Tibial artery (tissue), 4 donors: ENCODE measurements at regions not wholly inside any gene's neighbourhood (a gene's known extent, or its start where the extent isn't known, plus 50 kb on each side); places are given as distances from the start of the nearest gene placed in this dataset.
A peak's percentile ranks its signal among the peaks of the same experiment; 100 is the strongest.

Experiments
- DNase-seq, 2 donors: peaks; one replicate each; pipeline ENCODE4 v3.0.0-alpha.2; 2019
- H3K27ac ChIP-seq, 2 donors: fragments of 200-600 bp; sonication (generic) in 1 of 2; 1 replicate in 1 of 2; 2 replicates in 1 of 2; pipeline ENCODE4 v1.5.1; 2018 to 2019; ENCODE audit warnings: mild to moderate bottlenecking in 1 of 2
- H3K27me3 ChIP-seq, 2 donors: fragments of 200-600 bp; sonication (generic) in 1 of 2; one replicate each; pipeline versions ENCODE4 v1.5.1 to v1.6.0; 2016 to 2019
- H3K36me3 ChIP-seq, 3 donors: fragments of 200-600 bp; sonication (generic) in 2 of 3; one replicate each; pipeline ENCODE4 v1.5.1; 2016 to 2019; ENCODE audit warnings: mild to moderate bottlenecking in 2 of 3
- H3K4me1 ChIP-seq, 4 donors: fragments of 200-600 bp; sonication (generic) in 2 of 4; 1 replicate in 3 of 4; 2 replicates in 1 of 4; pipeline ENCODE4 v1.5.1; 2016 to 2019
- H3K4me3 ChIP-seq, 2 donors: fragments of 200-600 bp; sonication (generic) in 1 of 2; 1 replicate in 1 of 2; 2 replicates in 1 of 2; pipeline ENCODE4 v1.5.1; 2018 to 2019; ENCODE audit warnings: mild to moderate bottlenecking in 2 of 2
- H3K9me3 ChIP-seq, 3 donors: fragments of 200-600 bp; sonication (generic) in 1 of 3; one replicate each; pipeline ENCODE4 v1.5.1; 2016 to 2019
- CTCF ChIP-seq, 2 experiments: fragments of 200-600 bp in 1 of 2; fragments of 450-650 bp in 1 of 2; IDR thresholded peaks; one replicate each; pipeline ENCODE4 v1.5.1; 2017 to 2019; ENCODE audit warnings: antibody characterized with exemption in 2 of 2, mild to moderate bottlenecking in 1 of 2, moderate library complexity in 1 of 2
- intact Hi-C: fragments of 100-400 bp; cut with DNase I; formaldehyde crosslinking; loops from one replicate; pipeline ENCODE4 v1.15.0; 2023; ENCODE audit warnings: low total_unique reads

GRCh38 chr2:117514371-117514770 is 300.1 kb upstream of the DDX18 start:
- H3K27me3 ChIP-seq = no peaks in the 10 kb centered on the region
- TF ChIP-seq CTCF (IDR thresholded peaks at IDR 0.05) = no peak

DNA sequence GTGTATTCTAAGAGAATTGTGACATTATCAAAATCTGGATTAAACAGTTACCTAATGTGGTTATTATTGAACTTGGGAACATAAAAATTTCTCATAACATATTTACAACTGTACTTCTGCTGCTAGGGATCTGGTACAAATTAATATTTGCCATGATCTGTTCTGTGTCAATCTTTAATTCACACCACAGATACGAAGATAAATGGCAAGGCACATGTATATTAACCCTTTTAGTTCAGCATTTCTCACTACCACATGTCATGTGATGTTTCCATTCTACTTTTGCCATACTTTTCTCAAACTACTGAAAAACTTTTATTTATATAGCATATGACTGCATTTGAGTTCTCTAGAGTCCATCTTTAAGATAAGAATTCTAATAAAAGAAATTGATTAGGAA is 295.3 kb upstream of the DDX18 start:
- no peaks in the 10 kb centered on the region for H3K9me3 ChIP-seq
- no peak overlapping the region for H3K4me3 ChIP-seq
- no peak for TF ChIP-seq CTCF (IDR thresholded peaks at IDR 0.05)
- intact Hi-C loops = no loop called here
- H3K27ac ChIP-seq = no peak overlapping the region
- no peaks in the 10 kb centered on the region for H3K4me1 ChIP-seq
- DNase-seq = no peak
- no peaks in the 10 kb centered on the region for H3K36me3 ChIP-seq
- no peaks in the 10 kb centered on the region for H3K27me3 ChIP-seq

More at GRCh38 chr2:117514371-117514770, 300.1 kb upstream of the DDX18 start:
- no peaks in the 10 kb centered on the region for H3K4me1 ChIP-seq
- no peaks in the 10 kb centered on the region for H3K36me3 ChIP-seq
- no peak overlapping the region for H3K4me3 ChIP-seq
- DNase-seq = no peak
- no peaks in the 10 kb centered on the region for H3K9me3 ChIP-seq
- H3K27ac ChIP-seq = no peak overlapping the region
- intact Hi-C loops = no loop called here

GRCh38 chr2:117519721-117520120 is 294.8 kb upstream of the DDX18 start:
- intact Hi-C loops = no loop called here
- Histone ChIP-seq H3K36me3 (no peaks in the 10 kb centered on the region), H3K27ac (no peak overlapping the region), H3K4me3 (no peak overlapping the region), H3K9me3 (no peaks in the 10 kb centered on the region), H3K4me1 (no peaks in the 10 kb centered on the region), H3K27me3 (no peaks in the 10 kb centered on the region)
- DNase-seq = no peak
- TF ChIP-seq CTCF (IDR thresholded peaks at IDR 0.05) = no peak

DNA sequence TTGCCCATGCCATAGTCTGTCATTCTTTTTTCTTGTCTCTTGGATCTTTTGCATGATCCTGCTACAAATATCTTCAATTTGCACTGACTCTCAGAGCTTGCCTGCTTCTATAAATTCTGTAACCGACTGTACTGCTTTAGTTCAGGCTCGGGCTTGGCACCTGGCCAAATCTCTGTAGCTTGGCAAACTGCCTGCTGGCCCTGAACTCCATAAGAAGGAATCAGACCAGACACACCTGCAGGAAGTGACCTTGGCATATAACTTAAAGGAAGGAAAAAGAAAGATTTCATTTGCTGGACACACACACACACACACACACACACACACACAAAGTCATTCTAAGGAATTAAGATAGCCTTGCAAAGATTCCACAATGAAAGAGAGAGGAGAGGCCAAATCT is 291.2 kb upstream of the DDX18 start:
- no peaks in the 10 kb centered on the region for H3K36me3 ChIP-seq
- peak in 1 of 2 donors; percentile 28 for DNase-seq
- no peak overlapping the region for H3K4me3 ChIP-seq
- no peak for TF ChIP-seq CTCF (IDR thresholded peaks at IDR 0.05)
- no peak overlapping the region for H3K27ac ChIP-seq
- no peaks in the 10 kb centered on the region for H3K9me3 ChIP-seq
- H3K4me1 ChIP-seq = no peaks in the 10 kb centered on the region
- no peaks in the 10 kb centered on the region for H3K27me3 ChIP-seq
- intact Hi-C loops = no loop called here

GRCh38 chr2:117523711-117524238 is 290.7 kb upstream of the DDX18 start:
- Histone ChIP-seq H3K4me1 (no peaks in the 10 kb centered on the region), H3K9me3 (no peaks in the 10 kb centered on the region), H3K27me3 (no peaks in the 10 kb centered on the region), H3K27ac (no peak overlapping the region), H3K4me3 (no peak overlapping the region), H3K36me3 (no peaks in the 10 kb centered on the region)
- intact Hi-C loops = no loop called here
- DNase-seq = no peak
- TF ChIP-seq CTCF (IDR thresholded peaks at IDR 0.05) = no peak

DNA sequence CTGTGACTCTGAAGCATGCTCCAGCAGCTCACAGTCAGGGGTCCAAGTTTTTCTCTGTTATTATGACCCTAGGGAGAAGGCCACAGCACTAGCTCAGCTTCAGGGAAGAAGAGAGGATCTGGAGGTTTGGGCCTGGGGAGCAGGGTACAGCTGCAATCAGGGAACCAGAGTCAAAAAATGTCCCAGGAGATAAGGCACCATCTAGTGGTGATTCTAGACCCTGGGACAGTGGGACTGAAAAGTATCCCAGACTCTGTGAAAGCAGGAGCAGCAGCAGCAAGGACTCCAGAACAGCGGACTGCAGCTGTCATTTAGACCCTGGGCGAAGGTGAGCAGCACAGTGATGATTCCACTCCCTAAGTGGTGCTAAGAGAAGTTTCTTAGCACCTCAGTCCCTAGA is 278.4 kb upstream of the DDX18 start:
- DNase-seq = no peak
- intact Hi-C loops = no loop called here
- H3K9me3 ChIP-seq = peaks cover 0 to 2% (median 0%) of the 10 kb centered on the region in 3 donors
- TF ChIP-seq CTCF (IDR thresholded peaks at IDR 0.05) = no peak
- H3K4me1 ChIP-seq = no peaks in the 10 kb centered on the region
- no peak overlapping the region for H3K4me3 ChIP-seq
- H3K36me3 ChIP-seq = no peaks in the 10 kb centered on the region
- H3K27me3 ChIP-seq = no peaks in the 10 kb centered on the region
- H3K27ac ChIP-seq = no peak overlapping the region
